CD4-positive, alpha-beta memory T cell (primary cell): ENCODE measurements at regions not wholly inside any gene's neighbourhood (a gene's known extent, or its start where the extent isn't known, plus 50 kb on each side); places are given as distances from the start of the nearest gene placed in this dataset.

Experiments used
- CTCF ChIA-PET: fragments of 350-600 bp; sonication (Branson Sonifier 250); formaldehyde crosslinking; loops from one replicate; lab custom pipeline; 2021; ENCODE audit warnings: inconsistent platforms; ENCODE audit not compliant: partially characterized antibody; lab: Charles Lee
- POLR2A ChIA-PET: fragments of 350-600 bp; sonication (Branson Sonifier 250); formaldehyde crosslinking; loops from one replicate; lab custom pipeline; 2021; ENCODE audit not compliant: partially characterized antibody; lab: Charles Lee
- DNase-seq, 5 donors: peaks; one replicate each; pipeline versions ENCODE4 v3.0.0 to v3.0.0-alpha.2; 2020 to 2022; ENCODE audit warnings: mixed read lengths in 1 of 5
- H3K27ac ChIP-seq: one replicate; pipeline ENCODE4 v1.7.0; 2013; ENCODE audit warnings: low read depth, low read length
- H3K27me3 ChIP-seq: 2 replicates; pipeline ENCODE4 v1.7.0; 2013; ENCODE audit warnings: mild to moderate bottlenecking, low read length, moderate library complexity; ENCODE audit not compliant: insufficient read depth
- H3K36me3 ChIP-seq: 2 replicates; pipeline ENCODE4 v1.7.0; 2013; ENCODE audit warnings: mild to moderate bottlenecking, low read length, moderate library complexity; ENCODE audit not compliant: insufficient read depth
- H3K4me1 ChIP-seq: 2 replicates; pipeline ENCODE4 v1.7.0; 2013; ENCODE audit warnings: mild to moderate bottlenecking, low read length, moderate library complexity; ENCODE audit not compliant: insufficient read depth
- H3K4me3 ChIP-seq, 2 donors: one replicate each; pipeline ENCODE4 v1.7.0; 2013; ENCODE audit warnings: low read length in 2 of 2, mild to moderate bottlenecking in 1 of 2
- H3K9me3 ChIP-seq, 2 donors: one replicate each; pipeline ENCODE4 v1.7.0; 2013; ENCODE audit warnings: low read length in 2 of 2, control low read depth in 1 of 2; ENCODE audit not compliant: control insufficient read depth in 1 of 2
- H3K27ac Mint-ChIP-seq, 7 donors: one replicate each; pipeline ENCODE4 v1.8.0; 2020 to 2021; ENCODE audit warnings: mixed read lengths in 7 of 7, mild to moderate bottlenecking in 6 of 7, inconsistent platforms in 3 of 7, moderate library complexity in 3 of 7
- H3K27me3 Mint-ChIP-seq, 2 donors: one replicate each; pipeline ENCODE4 v1.8.0; 2020 to 2021; ENCODE audit warnings: mixed read lengths in 2 of 2
- H3K36me3 Mint-ChIP-seq, 2 donors: one replicate each; pipeline ENCODE4 v1.8.0; 2020 to 2021; ENCODE audit warnings: mixed read lengths in 2 of 2, inconsistent platforms in 1 of 2, mild to moderate bottlenecking in 1 of 2
- H3K4me1 Mint-ChIP-seq, 4 donors: one replicate each; pipeline ENCODE4 v1.8.0; 2020 to 2021; ENCODE audit warnings: mixed read lengths in 4 of 4, mild to moderate bottlenecking in 1 of 4
- H3K4me3 Mint-ChIP-seq, 8 donors: one replicate each; pipeline ENCODE4 v1.8.0; 2020 to 2021; ENCODE audit warnings: mixed read lengths in 8 of 8, mild to moderate bottlenecking in 7 of 8, moderate library complexity in 6 of 8, inconsistent platforms in 3 of 8
- H3K9me3 Mint-ChIP-seq, 8 donors: one replicate each; pipeline ENCODE4 v1.8.0; 2020 to 2021; ENCODE audit warnings: mixed read lengths in 8 of 8, mild to moderate bottlenecking in 5 of 8, inconsistent platforms in 3 of 8, moderate library complexity in 1 of 8
- intact Hi-C: fragments of 100-400 bp; cut with micrococcal nuclease; formaldehyde crosslinking; loops from one replicate; pipeline ENCODE4 v1.15.1; 2023

GRCh38 chr5:152066784-152067183 lies 142.1 kb upstream of the GLRA1 start:
- intact Hi-C loops = no loop called here
- no peaks in the 10 kb centered on the region for H3K36me3 ChIP-seq
- Mint-ChIP-seq H3K27me3 (peaks cover 0 to 3% of the 10 kb centered on the region in 2 donors), H3K9me3 (peaks cover 0 to 5% (median 0%) of the 10 kb centered on the region in 8 donors), H3K27ac (no peak overlapping the region), H3K36me3 (no peaks in the 10 kb centered on the region), H3K4me3 (no peak overlapping the region), H3K4me1 (no peaks in the 10 kb centered on the region)
- ChIA-PET CTCF (no interaction called here), POLR2A (no interaction called here)
- H3K27me3 ChIP-seq = no peaks in the 10 kb centered on the region
- no peaks in the 10 kb centered on the region for H3K9me3 ChIP-seq
- H3K4me1 ChIP-seq = no peaks in the 10 kb centered on the region
- no peak overlapping the region for H3K4me3 ChIP-seq
- no peak overlapping the region for H3K27ac ChIP-seq
- DNase-seq = no peak

GRCh38 chr5:152063004-152063403 lies 138.4 kb upstream of the GLRA1 start:
- Histone ChIP-seq H3K36me3 (no peaks in the 10 kb centered on the region), H3K9me3 (no peaks in the 10 kb centered on the region), H3K4me3 (no peak overlapping the region), H3K27me3 (no peaks in the 10 kb centered on the region), H3K4me1 (no peaks in the 10 kb centered on the region), H3K27ac (no peak overlapping the region)
- peaks cover 0 to 5% (median under 1%) of the 10 kb centered on the region in 4 donors for H3K4me1 Mint-ChIP-seq
- H3K36me3 Mint-ChIP-seq = no peaks in the 10 kb centered on the region
- H3K4me3 Mint-ChIP-seq = no peak overlapping the region
- H3K27ac Mint-ChIP-seq = no peak overlapping the region
- intact Hi-C loops = no loop called here
- POLR2A ChIA-PET = no interaction called here
- DNase-seq = no peak
- H3K27me3 Mint-ChIP-seq = peaks cover 0 to 2% of the 10 kb centered on the region in 2 donors
- CTCF ChIA-PET = no interaction called here
- peaks cover 0 to 7% (median 2%) of the 10 kb centered on the region in 8 donors for H3K9me3 Mint-ChIP-seq

GRCh38 chr5:152061095-152061494 lies 136.4 kb upstream of the GLRA1 start:
- Mint-ChIP-seq H3K27ac (peak overlapping the region in 1 of 7 donors; percentile 18), H3K27me3 (peaks cover 0 to 2% of the 10 kb centered on the region in 2 donors), H3K4me1 (peaks cover 0 to 5% (median under 1%) of the 10 kb centered on the region in 4 donors), H3K4me3 (no peak overlapping the region), H3K9me3 (peaks cover 0 to 7% (median 2%) of the 10 kb centered on the region in 8 donors), H3K36me3 (no peaks in the 10 kb centered on the region)
- intact Hi-C loops = no loop called here
- H3K9me3 ChIP-seq = no peaks in the 10 kb centered on the region
- no peaks in the 10 kb centered on the region for H3K27me3 ChIP-seq
- no peaks in the 10 kb centered on the region for H3K36me3 ChIP-seq
- ChIA-PET POLR2A (no interaction called here), CTCF (no interaction called here)
- DNase-seq = no peak
- H3K27ac ChIP-seq = no peak overlapping the region
- no peak overlapping the region for H3K4me3 ChIP-seq
- H3K4me1 ChIP-seq = no peaks in the 10 kb centered on the region

- Histone ChIP-seq H3K4me1 (no peaks in the 10 kb centered on the region), H3K27me3 (no peaks in the 10 kb centered on the region), H3K36me3 (no peaks in the 10 kb centered on the region), H3K27ac (no peak overlapping the region), H3K9me3 (no peaks in the 10 kb centered on the region), H3K4me3 (no peak overlapping the region)
- peaks cover 0 to 2% of the 10 kb centered on the region in 2 donors for H3K36me3 Mint-ChIP-seq
- no peak overlapping the region for H3K27ac Mint-ChIP-seq
- peaks cover 0 to 5% (median under 1%) of the 10 kb centered on the region in 4 donors for H3K4me1 Mint-ChIP-seq
- intact Hi-C loops = no loop called here
- peaks cover 0 to 12% (median 3%) of the 10 kb centered on the region in 8 donors for H3K9me3 Mint-ChIP-seq
- H3K27me3 Mint-ChIP-seq = peaks cover 0 to 3% of the 10 kb centered on the region in 2 donors
- no peak for DNase-seq
- no peak overlapping the region for H3K4me3 Mint-ChIP-seq
- ChIA-PET CTCF (interaction anchor here (1.2 kb wide), 1 partner anchor 85 kb away, joined by 3 read pairs; no protein-coding TSS in a partner anchor), POLR2A (no interaction called here)
Observed at GRCh38 chr5:152058267-152058666, 133.6 kb upstream of the GLRA1 start.

GRCh38 chr5:152056931-152057330 lies 132.3 kb upstream of the GLRA1 start:
- Histone ChIP-seq H3K27ac (no peak overlapping the region), H3K4me1 (no peaks in the 10 kb centered on the region), H3K4me3 (no peak overlapping the region), H3K27me3 (no peaks in the 10 kb centered on the region), H3K36me3 (no peaks in the 10 kb centered on the region), H3K9me3 (no peaks in the 10 kb centered on the region)
- intact Hi-C loops = no loop called here
- CTCF ChIA-PET = no interaction called here
- Mint-ChIP-seq H3K4me1 (peaks cover 0 to 8% (median under 1%) of the 10 kb centered on the region in 4 donors), H3K27ac (no peak overlapping the region), H3K27me3 (peaks cover 0 to 1% of the 10 kb centered on the region in 2 donors), H3K36me3 (peaks cover 0 to 5% of the 10 kb centered on the region in 2 donors), H3K4me3 (no peak overlapping the region), H3K9me3 (peaks cover 2 to 22% (median 8%) of the 10 kb centered on the region in 8 donors)
- no peak for DNase-seq
- POLR2A ChIA-PET = no interaction called here

GRCh38 chr5:152052470-152052869 lies 127.8 kb upstream of the GLRA1 start:
- intact Hi-C loops = no loop called here
- Histone ChIP-seq H3K9me3 (no peaks in the 10 kb centered on the region), H3K4me3 (no peak overlapping the region), H3K27ac (no peak overlapping the region), H3K4me1 (no peaks in the 10 kb centered on the region), H3K27me3 (no peaks in the 10 kb centered on the region), H3K36me3 (no peaks in the 10 kb centered on the region)
- H3K27me3 Mint-ChIP-seq = peaks cover 0 to 1% of the 10 kb centered on the region in 2 donors
- no peak overlapping the region for H3K4me3 Mint-ChIP-seq
- POLR2A ChIA-PET = interaction anchor here (1.3 kb wide), 1 partner anchor 13 kb away, joined by 6 read pairs; no protein-coding TSS in a partner anchor
- peaks cover 7 to 54% (median 43%) of the 10 kb centered on the region in 8 donors for H3K9me3 Mint-ChIP-seq
- peaks cover 12 to 13% of the 10 kb centered on the region in 2 donors for H3K36me3 Mint-ChIP-seq
- no peak for DNase-seq
- H3K27ac Mint-ChIP-seq = no peak overlapping the region
- H3K4me1 Mint-ChIP-seq = peaks cover 0 to 3% (median 0%) of the 10 kb centered on the region in 4 donors
- CTCF ChIA-PET = no interaction called here

- no peak overlapping the region for H3K4me3 Mint-ChIP-seq
- CTCF ChIA-PET = no interaction called here
- Histone ChIP-seq H3K4me1 (no peaks in the 10 kb centered on the region), H3K9me3 (no peaks in the 10 kb centered on the region), H3K27me3 (no peaks in the 10 kb centered on the region), H3K27ac (no peak overlapping the region), H3K4me3 (no peak overlapping the region), H3K36me3 (no peaks in the 10 kb centered on the region)
- peaks cover 12 to 13% of the 10 kb centered on the region in 2 donors for H3K36me3 Mint-ChIP-seq
- no peak for DNase-seq
- peaks cover 0 to 3% (median 0%) of the 10 kb centered on the region in 4 donors for H3K4me1 Mint-ChIP-seq
- H3K9me3 Mint-ChIP-seq = peaks cover 7 to 56% (median 45%) of the 10 kb centered on the region in 8 donors
- intact Hi-C loops = no loop called here
- H3K27ac Mint-ChIP-seq = no peak overlapping the region
- H3K27me3 Mint-ChIP-seq = peaks cover 0 to 1% of the 10 kb centered on the region in 2 donors
- POLR2A ChIA-PET = interaction anchor here (1.3 kb wide), 1 partner anchor 13 kb away, joined by 6 read pairs; no protein-coding TSS in a partner anchor
Observed at GRCh38 chr5:152051499-152052454, 127.1 kb upstream of the GLRA1 start.
